Fibroblast of pulmonary artery (primary cell): ENCODE measurements at regions not wholly inside any gene's neighbourhood (a gene's known extent, or its start where the extent isn't known, plus 50 kb on each side); places are given as distances from the start of the nearest gene placed in this dataset.

Experiments used
- DNase-seq: peaks from one replicate; pipeline ENCODE4 v3.0.0-alpha.2; 2010; ENCODE audit warnings: low read depth
- H3K4me3 ChIP-seq: replicated peaks from 2 replicates; pipeline ENCODE4 v1.5.1; 2011; ENCODE audit warnings: low read depth, mild to moderate bottlenecking, control low read depth, low read length, moderate library complexity
- TF ChIP-seq, protein P1 (sequence below): IDR thresholded peaks from 2 replicates; pipeline ENCODE4 v1.5.1; 2011; ENCODE audit warnings: mild to moderate bottlenecking, control low read depth, low read length, inconsistent platforms; ENCODE audit errors: missing control alignments

DNA sequence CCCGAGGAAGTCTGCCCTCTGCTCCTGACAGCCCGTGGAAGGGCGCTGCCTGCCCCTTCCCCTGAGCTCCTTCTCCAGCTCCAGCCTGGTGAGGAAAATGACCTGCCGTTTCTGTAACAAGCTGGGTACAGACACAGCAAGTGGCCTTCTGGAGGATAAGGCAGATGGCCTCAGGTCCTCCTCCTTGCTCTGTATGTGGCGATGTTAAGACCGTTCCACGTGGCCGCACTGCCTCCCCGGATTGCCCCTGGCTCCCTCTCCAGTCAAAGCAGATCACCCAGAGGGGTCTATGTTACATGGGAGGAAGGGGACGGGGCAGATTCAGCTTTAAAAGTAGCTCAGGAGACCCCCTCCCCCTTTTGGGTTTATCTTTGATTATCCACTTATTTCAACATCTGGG lies 80.3 kb upstream of the GATB start:
- no peak overlapping the region for H3K4me3 ChIP-seq
- TF ChIP-seq, protein P1, sequence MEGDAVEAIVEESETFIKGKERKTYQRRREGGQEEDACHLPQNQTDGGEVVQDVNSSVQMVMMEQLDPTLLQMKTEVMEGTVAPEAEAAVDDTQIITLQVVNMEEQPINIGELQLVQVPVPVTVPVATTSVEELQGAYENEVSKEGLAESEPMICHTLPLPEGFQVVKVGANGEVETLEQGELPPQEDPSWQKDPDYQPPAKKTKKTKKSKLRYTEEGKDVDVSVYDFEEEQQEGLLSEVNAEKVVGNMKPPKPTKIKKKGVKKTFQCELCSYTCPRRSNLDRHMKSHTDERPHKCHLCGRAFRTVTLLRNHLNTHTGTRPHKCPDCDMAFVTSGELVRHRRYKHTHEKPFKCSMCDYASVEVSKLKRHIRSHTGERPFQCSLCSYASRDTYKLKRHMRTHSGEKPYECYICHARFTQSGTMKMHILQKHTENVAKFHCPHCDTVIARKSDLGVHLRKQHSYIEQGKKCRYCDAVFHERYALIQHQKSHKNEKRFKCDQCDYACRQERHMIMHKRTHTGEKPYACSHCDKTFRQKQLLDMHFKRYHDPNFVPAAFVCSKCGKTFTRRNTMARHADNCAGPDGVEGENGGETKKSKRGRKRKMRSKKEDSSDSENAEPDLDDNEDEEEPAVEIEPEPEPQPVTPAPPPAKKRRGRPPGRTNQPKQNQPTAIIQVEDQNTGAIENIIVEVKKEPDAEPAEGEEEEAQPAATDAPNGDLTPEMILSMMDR: no peak

GRCh38 chr4:151835467-151835866 lies 74.7 kb upstream of the GATB start:
- TF ChIP-seq, protein P1: no peak
- no peak for DNase-seq
- H3K4me3 ChIP-seq: no peak overlapping the region

More for the DNA sequence above, 80.3 kb upstream of the GATB start:
- no peak for DNase-seq

DNA sequence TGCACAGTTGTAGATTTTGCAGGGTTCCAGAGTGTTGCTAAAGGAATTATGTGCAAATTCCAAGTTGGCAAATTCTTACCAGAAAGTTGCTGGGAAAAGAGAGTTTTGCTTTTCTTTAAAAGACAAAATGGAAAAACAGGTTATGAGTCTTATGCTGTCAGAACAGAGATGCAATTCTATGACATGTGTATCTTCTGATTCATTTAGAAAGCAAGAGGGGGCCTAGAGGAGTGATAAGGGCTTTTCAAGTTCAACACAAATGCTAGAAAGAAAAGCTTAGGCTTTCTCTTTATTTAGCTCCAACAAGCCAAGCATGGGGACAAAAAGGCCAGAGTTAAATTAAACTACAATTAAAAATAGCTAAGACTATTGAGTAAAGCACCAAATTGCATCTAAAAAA lies 72.4 kb upstream of the GATB start:
- H3K4me3 ChIP-seq: no peak overlapping the region
- TF ChIP-seq, protein P1: no peak
- no peak for DNase-seq

DNA sequence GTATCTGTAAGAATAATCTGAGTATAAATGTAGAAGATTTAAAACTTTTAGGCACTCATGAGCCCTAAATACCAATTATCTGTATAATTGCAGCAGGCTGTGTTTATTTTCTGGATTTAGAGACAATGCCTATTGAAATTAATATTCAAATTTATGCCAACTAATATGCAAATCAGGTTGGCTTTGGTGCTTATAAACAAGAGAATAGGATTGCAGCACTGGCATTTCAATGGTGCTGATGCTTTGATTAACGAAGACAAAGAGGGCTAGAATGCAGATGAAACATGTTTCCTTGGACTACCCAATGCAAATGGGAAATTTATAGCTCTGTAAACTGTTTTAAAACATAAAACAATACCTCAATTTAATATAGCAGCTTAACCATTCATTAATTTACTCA lies 70.7 kb upstream of the GATB start:
- H3K4me3 ChIP-seq: no peak overlapping the region
- TF ChIP-seq, protein P1: no peak
- DNase-seq: no peak

- TF ChIP-seq, protein P1: no peak
- no peak overlapping the region for H3K4me3 ChIP-seq
- no peak for DNase-seq
These were observed 69.4 kb upstream of the GATB start for GRCh38 chr4:151830168-151830567.

GRCh38 chr4:151829309-151829708 lies 68.5 kb upstream of the GATB start:
- H3K4me3 ChIP-seq: no peak overlapping the region
- TF ChIP-seq, protein P1: no peak
- DNase-seq: no peak

GRCh38 chr4:151824656-151825055 lies 63.8 kb upstream of the GATB start:
- H3K4me3 ChIP-seq: no peak overlapping the region
- TF ChIP-seq, protein P1: no peak
- no peak for DNase-seq
